GM12892 (cell line): ENCODE measurements at regions not wholly inside any gene's neighbourhood (a gene's known extent, or its start where the extent isn't known, plus 50 kb on each side); places are given as distances from the start of the nearest gene placed in this dataset.

ENCODE experiments used
- POLR2A ChIP-seq: IDR thresholded peaks from 2 replicates; pipeline ENCODE4 v1.6.1; 2011; ENCODE audit warnings: low read depth, low read length, control low read depth
- POLR2AphosphoS5 ChIP-seq: IDR thresholded peaks from 2 replicates; pipeline ENCODE4 v1.6.1; 2011; ENCODE audit warnings: low read depth, low read length, control low read depth

GRCh38 chr6:100168148-100168547, 174.1 kb upstream of the MCHR2 start:
- TF ChIP-seq POLR2AphosphoS5: no peak
- no peak for TF ChIP-seq POLR2A
